Breast epithelium (tissue), 3 donors: ENCODE measurements at regions not wholly inside any gene's neighbourhood (a gene's known extent, or its start where the extent isn't known, plus 50 kb on each side); places are given as distances from the start of the nearest gene placed in this dataset.

Experiments
- POLR2A ChIP-seq: fragments of 450-650 bp; IDR thresholded peaks from one replicate; pipeline ENCODE4 v1.6.1; 2016; ENCODE audit warnings: antibody characterized with exemption, mild to moderate bottlenecking, moderate library complexity
- POLR2AphosphoS5 ChIP-seq, 3 donors: sonication (generic); formaldehyde crosslinking; IDR thresholded peaks; one replicate each; pipeline ENCODE4 v1.6.1; 2017; ENCODE audit warnings: antibody characterized with exemption in 3 of 3

DNA sequence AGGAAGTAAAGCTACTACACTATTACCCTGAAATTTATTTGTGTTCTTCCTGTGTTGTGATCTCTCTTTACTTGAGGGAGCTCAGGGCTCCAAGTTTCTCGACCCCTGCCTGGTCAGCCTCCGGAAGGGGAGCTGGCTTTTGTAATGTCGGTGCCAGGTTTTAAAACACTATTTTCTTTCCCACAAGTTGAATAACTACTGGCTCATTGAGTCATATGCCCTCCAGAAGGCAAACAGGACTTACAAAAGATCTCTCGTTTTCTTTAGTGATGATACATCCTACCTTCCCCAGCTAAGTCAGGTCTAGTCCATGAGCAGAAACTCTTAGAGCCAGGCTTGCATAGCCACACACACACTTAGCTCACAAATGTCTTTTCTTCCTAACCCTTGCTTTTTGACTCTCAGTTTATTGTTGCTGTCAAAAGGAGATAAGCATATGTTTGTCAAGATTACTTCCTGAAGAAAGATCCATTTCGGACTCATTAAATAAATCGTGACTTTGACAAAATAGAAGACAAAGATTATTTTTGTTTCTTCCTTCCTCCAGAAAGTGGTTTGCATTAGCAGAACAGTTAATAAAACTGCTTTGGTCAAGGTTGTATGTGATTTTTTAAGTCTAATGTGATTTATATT is 209.8 kb upstream of the FLRT2 start:
- TF ChIP-seq POLR2AphosphoS5 (IDR thresholded peaks at IDR 0.05) = no peak
- no peak for TF ChIP-seq POLR2A
